Nephron (organoid): ENCODE measurements at regions not wholly inside any gene's neighbourhood (a gene's known extent, or its start where the extent isn't known, plus 50 kb on each side); places are given as distances from the start of the nearest gene placed in this dataset.

Experiments used
- H3K27ac Mint-ChIP-seq, 3 experiments: 2 replicates each; pipeline ENCODE4 v1.8.0; 2020; ENCODE audit warnings: mixed read lengths in 3 of 3, mild to moderate bottlenecking in 2 of 3, moderate library complexity in 1 of 3
- H3K27me3 Mint-ChIP-seq: 2 replicates; pipeline ENCODE4 v1.8.0; 2021; ENCODE audit warnings: low read depth, mild to moderate bottlenecking, moderate library complexity, mixed read lengths
- H3K36me3 Mint-ChIP-seq: 2 replicates; pipeline ENCODE4 v1.8.0; 2020; ENCODE audit warnings: low read depth, mixed read lengths
- H3K4me1 Mint-ChIP-seq: 2 replicates; pipeline ENCODE4 v1.8.0; 2020; ENCODE audit warnings: mixed read lengths
- H3K4me3 Mint-ChIP-seq, 3 experiments: 2 replicates each; pipeline ENCODE4 v1.8.0; 2020; ENCODE audit warnings: mild to moderate bottlenecking in 3 of 3, mixed read lengths in 3 of 3, moderate library complexity in 2 of 3
- H3K9me3 Mint-ChIP-seq: 2 replicates; pipeline ENCODE4 v1.8.0; 2020; ENCODE audit warnings: mixed read lengths
- CTCF ChIP-seq, 3 experiments: fragments of 200-600 bp; sonication (generic); IDR thresholded peaks; one replicate each; pipeline ENCODE4 v1.5.0; 2021; ENCODE audit warnings: antibody characterized with exemption in 3 of 3; ENCODE audit not compliant: unreplicated experiment in 3 of 3

GRCh38 chr3:194816748-194817591 is 131.3 kb downstream of the FAM43A start:
- Mint-ChIP-seq H3K27me3 (peaks cover 21% of the 10 kb centered on the region), H3K36me3 (no peaks in the 10 kb centered on the region), H3K4me1 (no peaks in the 10 kb centered on the region), H3K4me3 (no peak overlapping the region), H3K9me3 (no peaks in the 10 kb centered on the region), H3K27ac (no peak overlapping the region)
- TF ChIP-seq CTCF (IDR thresholded peaks at IDR 0.05; ENCODE audit: unreplicated experiment in 3 of 3) = no peak

- H3K4me3 Mint-ChIP-seq = no peak overlapping the region
- H3K4me1 Mint-ChIP-seq = no peaks in the 10 kb centered on the region
- no peak overlapping the region for H3K27ac Mint-ChIP-seq
- no peaks in the 10 kb centered on the region for H3K36me3 Mint-ChIP-seq
- peaks cover 21% of the 10 kb centered on the region for H3K27me3 Mint-ChIP-seq
- TF ChIP-seq CTCF (IDR thresholded peaks at IDR 0.05; ENCODE audit: unreplicated experiment in 3 of 3) = no peak
- H3K9me3 Mint-ChIP-seq = no peaks in the 10 kb centered on the region
These were observed 131.9 kb downstream of the FAM43A start for GRCh38 chr3:194817592-194817930.

- no peaks in the 10 kb centered on the region for H3K9me3 Mint-ChIP-seq
- H3K27me3 Mint-ChIP-seq = peaks cover 21% of the 10 kb centered on the region
- TF ChIP-seq CTCF (IDR thresholded peaks at IDR 0.05; ENCODE audit: unreplicated experiment in 3 of 3) = no peak
- no peak overlapping the region for H3K4me3 Mint-ChIP-seq
- no peaks in the 10 kb centered on the region for H3K4me1 Mint-ChIP-seq
- H3K36me3 Mint-ChIP-seq = no peaks in the 10 kb centered on the region
- no peak overlapping the region for H3K27ac Mint-ChIP-seq
These were observed 132.3 kb downstream of the FAM43A start for GRCh38 chr3:194817936-194818335.

- H3K4me1 Mint-ChIP-seq = peaks cover 6% of the 10 kb centered on the region
- TF ChIP-seq CTCF (IDR thresholded peaks at IDR 0.05; ENCODE audit: unreplicated experiment in 3 of 3) = no peak
- H3K9me3 Mint-ChIP-seq = peaks cover 3% of the 10 kb centered on the region
- no peak overlapping the region for H3K4me3 Mint-ChIP-seq
- H3K36me3 Mint-ChIP-seq = no peaks in the 10 kb centered on the region
- H3K27ac Mint-ChIP-seq = no peak overlapping the region
- peaks cover 18% of the 10 kb centered on the region for H3K27me3 Mint-ChIP-seq
These were observed 138.4 kb downstream of the FAM43A start for GRCh38 chr3:194824100-194824499.

GRCh38 chr3:194824701-194825111 is 139.0 kb downstream of the FAM43A start:
- Mint-ChIP-seq H3K36me3 (no peaks in the 10 kb centered on the region), H3K4me3 (no peak overlapping the region), H3K4me1 (peaks cover 6% of the 10 kb centered on the region), H3K27me3 (peaks cover 13% of the 10 kb centered on the region), H3K9me3 (peaks cover 3% of the 10 kb centered on the region), H3K27ac (no peak overlapping the region)
- TF ChIP-seq CTCF (IDR thresholded peaks at IDR 0.05; ENCODE audit: unreplicated experiment in 3 of 3) = no peak

- Mint-ChIP-seq H3K36me3 (no peaks in the 10 kb centered on the region), H3K4me1 (peaks cover 6% of the 10 kb centered on the region), H3K27me3 (peaks cover 6% of the 10 kb centered on the region), H3K9me3 (peaks cover 3% of the 10 kb centered on the region), H3K27ac (no peak overlapping the region), H3K4me3 (no peak overlapping the region)
- TF ChIP-seq CTCF (IDR thresholded peaks at IDR 0.05; ENCODE audit: unreplicated experiment in 3 of 3) = no peak
These were observed 140.9 kb downstream of the FAM43A start for GRCh38 chr3:194826594-194826993.
